SH-SY5Y (cell line): ENCODE measurements at regions not wholly inside any gene's neighbourhood (a gene's known extent, or its start where the extent isn't known, plus 50 kb on each side); places are given as distances from the start of the nearest gene placed in this dataset.

Experiments
- GATA2 ChIP-seq: IDR thresholded peaks from 2 replicates; pipeline ENCODE4 v1.6.1; 2011; ENCODE audit warnings: mild to moderate bottlenecking, low read depth, low read length
- GATA3 ChIP-seq: IDR thresholded peaks from 2 replicates; pipeline ENCODE4 v1.6.1; 2011; ENCODE audit warnings: low read depth, mild to moderate bottlenecking, low read length, moderate library complexity

DNA sequence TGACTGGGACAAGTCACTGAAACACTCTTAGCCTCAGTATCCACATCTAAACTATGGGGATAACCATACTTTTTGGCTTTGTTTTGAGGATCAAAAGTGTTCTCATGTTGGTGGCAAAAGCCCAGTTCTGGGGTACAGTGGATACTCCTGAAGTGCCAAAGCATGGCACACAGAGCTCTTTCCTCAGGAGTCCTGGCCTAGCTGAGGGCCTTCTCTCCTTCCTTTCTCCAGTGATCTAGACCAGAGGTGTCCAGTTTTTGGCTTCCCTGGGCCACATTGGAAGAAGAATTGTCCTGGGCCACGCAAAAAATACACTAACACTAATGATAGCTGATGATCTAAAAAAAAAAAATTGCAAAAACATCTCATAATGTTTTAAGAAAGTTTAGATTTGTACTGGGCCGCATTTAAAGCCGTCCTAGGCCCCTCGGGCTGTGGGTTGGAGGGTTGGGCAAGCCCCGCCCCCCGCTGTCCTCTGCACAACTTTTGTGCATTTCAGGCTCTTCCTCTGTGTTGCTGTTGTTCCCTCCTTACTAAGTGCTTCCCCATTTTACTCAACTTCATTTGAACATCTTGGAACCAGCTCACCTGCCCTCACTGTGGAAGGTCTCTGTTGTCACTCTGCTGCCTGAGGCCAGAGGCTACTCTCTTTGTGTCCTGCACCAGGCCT lies 337.0 kb downstream of the CYRIA start:
- TF ChIP-seq GATA3: no peak
- no peak for TF ChIP-seq GATA2

- TF ChIP-seq GATA3 (no peak), GATA2 (no peak)
Observed at GRCh38 chr2:16327326-16327725, 338.3 kb downstream of the CYRIA start.

GRCh38 chr2:16326711-16327300 lies 338.8 kb downstream of the CYRIA start:
- no peak for TF ChIP-seq GATA2
- no peak for TF ChIP-seq GATA3

DNA sequence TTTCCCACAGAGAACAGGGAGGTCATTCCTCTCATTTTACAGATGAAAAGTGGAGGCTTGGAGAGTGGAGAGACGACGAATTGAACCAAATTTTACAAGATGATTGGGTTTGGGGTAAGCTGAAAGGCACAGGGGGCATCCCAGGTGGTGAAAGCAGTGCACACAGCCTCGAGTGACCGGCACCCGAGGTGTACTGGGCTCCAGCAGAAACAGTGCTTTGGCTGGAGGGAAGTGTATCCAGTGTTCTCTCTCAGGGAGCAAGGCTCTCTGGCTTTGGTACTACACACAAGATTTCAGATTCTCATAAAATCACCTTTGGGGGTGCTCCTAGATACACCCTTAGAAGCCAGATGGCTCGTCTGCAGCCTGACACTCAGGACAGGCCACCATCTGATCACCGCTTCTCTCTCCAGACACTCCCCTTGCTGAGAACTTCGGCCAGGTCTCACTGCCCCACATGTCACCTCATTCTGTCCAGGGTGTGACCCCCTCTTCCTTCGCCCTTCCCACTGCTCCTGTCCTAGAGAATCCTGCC lies 339.6 kb downstream of the CYRIA start:
- TF ChIP-seq GATA2 (no peak), GATA3 (no peak)

DNA sequence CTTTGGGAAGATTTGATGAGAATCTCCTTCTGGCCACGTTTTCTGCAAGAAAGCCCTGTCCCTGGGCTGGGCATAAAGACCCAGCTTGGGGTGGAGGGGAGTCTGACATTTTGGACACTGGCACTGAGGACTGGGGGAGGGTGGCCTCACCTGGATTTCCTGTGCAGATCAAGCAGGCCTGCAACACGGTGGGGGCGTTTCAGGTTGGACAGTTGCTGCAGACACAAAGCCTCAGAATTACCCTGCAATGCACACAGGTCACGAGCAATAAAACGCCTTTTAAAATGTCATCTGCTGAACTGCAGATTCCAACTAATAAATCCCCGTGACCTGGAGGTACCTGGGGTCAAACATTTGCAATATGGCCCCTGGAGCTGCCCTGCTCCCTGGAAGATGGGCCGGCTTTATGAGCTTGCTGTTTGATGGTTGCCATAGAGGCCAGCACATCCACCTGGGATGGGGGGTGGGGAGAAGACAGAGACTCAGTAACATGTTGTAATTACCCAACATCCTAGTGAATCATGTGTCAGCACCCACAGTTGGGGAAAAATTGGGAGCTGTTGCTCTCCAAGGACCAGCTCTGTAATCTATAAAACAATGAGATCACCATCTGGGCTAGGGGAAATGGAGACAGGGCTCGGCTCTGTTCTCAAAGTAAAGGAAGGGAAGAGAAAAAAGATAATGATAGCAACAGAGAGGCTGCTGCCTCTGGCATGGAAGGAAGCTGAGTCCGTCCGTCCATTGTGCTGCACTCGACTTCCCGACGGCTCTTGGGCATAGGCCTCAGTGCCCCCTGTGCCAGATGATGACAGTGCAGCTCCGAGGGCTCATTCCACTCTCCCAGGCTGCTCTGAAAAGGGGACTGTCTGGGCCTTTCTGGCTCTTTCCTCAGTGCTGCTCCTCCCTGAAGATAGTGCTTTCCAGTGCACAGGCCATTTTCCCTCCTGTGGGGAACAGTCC lies 340.3 kb downstream of the CYRIA start:
- no peak for TF ChIP-seq GATA3

DNA sequence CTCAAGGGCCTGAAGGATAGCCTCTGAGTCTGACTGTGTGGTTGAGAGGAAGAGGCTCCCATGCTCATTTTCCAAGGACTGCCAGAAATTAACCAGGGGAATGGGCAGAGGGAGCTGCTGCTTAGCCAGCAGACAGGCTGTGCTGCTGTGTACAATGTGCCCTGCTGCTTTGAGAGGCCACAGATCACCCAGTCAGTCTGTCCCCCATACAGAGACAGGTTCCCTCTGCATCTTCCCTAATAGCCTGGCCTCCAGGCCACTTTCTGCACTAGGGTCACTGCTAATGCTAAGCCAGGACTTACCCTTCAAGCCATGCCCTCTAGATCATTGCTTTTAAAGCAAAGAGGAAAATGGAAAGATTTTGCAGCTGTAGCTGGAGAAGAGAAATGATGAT lies 341.1 kb downstream of the CYRIA start:
- no peak for TF ChIP-seq GATA3
- no peak for TF ChIP-seq GATA2

GRCh38 chr2:16323551-16324543 lies 341.8 kb downstream of the CYRIA start:
- TF ChIP-seq GATA3 (no peak), GATA2 (no peak; the same call in 1 of the 2 replicates)

GRCh38 chr2:16323126-16323520 lies 342.5 kb downstream of the CYRIA start:
- TF ChIP-seq GATA3 (no peak), GATA2 (no peak)

DNA sequence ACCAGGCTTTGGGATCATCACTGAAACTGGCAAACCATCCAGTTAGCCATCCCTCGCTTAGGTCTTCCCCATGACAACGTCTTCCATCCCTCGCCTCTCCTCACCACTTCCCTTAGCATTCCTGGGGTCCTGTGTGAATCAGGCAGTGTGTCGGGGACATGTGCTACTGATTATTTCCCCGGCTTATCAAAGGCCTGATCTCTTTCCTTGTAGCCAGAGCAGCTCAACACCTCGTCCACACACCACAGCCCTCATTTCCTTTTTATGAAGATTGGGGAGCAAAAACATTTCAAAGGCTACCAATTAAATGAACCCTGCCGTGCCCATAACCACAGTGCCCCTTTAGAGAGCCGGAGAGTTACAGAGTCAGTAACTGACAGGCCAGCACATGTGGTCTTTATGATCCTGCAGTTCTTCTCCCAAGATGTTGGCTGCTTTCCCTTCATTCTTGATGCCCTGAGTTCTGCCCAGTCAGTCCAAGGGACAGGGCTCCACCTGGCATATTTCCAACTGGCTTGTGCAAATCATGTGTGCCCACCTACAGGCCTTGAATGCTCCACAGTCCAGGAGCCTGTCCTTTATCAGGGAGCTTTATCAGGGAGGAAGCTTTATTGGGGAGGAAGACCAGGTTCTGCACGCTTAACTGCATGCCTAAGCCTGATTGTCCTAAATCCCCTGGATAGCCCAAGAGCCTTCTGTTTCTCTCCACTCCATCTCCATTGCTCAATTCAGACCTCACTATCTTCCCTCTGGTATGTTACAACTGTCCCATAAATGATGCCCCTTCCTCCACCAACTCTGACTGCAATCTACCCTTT lies 343.1 kb downstream of the CYRIA start:
- peak; percentile 89 for TF ChIP-seq GATA3
- peak; percentile 97 for TF ChIP-seq GATA2

DNA sequence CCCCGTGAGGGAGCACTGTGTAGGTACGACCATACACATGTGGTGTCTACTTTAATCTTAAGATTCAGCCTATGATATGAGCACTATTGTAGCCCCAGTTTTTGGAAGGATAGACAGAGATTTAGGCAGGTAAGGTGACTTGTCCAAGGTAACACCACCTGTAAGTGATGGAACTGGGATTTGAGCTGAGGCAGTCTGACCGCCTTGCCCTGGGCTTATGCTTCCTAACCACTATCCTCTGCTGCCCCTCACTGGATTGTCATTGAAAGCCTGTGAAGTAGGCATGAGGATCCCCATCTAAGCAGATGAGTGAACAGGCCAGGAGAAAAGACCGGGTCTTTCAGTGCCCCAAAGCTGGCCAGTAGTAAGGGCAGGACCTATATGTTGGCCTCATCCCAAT lies 343.8 kb downstream of the CYRIA start:
- TF ChIP-seq GATA3 (no peak), GATA2 (no peak)

DNA sequence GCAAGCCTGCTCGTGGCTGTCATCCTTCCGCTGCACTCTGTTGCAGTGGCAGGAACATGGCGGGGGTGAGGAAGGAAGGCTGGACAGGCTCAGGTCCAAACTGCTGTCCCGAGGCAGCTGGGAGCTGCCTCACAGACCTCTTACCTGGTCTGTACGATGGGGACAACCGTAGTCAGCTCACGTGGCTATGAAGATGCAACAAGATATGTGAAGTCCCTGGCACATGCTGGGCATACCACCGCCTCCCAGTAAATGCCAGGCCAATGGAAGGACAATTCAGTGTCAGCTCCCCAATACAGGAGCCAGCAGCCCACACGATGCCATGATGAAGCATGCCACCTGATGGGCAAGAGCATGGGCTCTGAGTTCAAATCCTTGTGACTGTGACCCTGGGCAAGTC lies 344.4 kb downstream of the CYRIA start:
- TF ChIP-seq GATA3 (no peak), GATA2 (no peak)

DNA sequence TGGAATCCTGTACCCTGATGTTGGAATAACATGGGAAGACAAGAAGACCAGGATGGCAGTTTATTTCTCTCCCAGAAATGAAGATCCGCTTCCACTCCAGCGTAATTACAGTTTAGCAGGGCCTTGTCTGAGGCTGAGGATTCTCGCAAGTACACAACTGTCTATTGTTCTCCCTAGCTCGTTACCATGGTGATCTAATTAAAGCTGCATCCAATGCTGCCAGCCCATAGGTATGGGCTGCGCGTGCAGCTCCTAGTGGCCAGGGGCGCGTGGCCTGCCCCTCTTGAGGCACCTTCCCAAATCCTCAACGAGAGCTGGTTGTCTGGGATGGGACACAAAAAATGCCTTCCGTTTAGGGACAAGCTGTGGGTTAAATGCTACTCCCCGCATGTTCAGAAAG lies 344.9 kb downstream of the CYRIA start:
- TF ChIP-seq GATA2 (no peak), GATA3 (no peak)
